ENCODE measurements at regions not wholly inside any gene's neighbourhood (a gene's known extent, or its start where the extent isn't known, plus 50 kb on each side); places are given as distances from the start of the nearest gene placed in this dataset.

DNA sequence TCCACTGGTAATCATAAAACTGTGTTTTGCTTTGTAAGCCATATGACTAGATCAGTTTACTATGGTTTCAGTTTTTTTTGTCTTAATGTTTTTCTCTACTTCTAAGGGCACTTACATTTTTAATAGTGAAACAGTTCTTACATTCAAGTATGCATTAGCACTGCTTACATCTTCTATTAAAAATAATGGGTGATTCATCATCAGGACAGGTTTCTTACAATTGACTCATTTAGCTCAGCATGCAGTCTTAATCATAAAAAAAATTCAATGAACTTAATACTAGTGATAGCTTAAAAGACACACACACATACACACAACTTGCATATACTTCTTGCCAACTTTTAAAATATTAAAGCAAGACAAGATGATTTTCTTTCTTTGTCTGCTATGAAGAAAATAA, 845.7 kb upstream of the USP15 start:
- TF ChIP-seq, protein P1, sequence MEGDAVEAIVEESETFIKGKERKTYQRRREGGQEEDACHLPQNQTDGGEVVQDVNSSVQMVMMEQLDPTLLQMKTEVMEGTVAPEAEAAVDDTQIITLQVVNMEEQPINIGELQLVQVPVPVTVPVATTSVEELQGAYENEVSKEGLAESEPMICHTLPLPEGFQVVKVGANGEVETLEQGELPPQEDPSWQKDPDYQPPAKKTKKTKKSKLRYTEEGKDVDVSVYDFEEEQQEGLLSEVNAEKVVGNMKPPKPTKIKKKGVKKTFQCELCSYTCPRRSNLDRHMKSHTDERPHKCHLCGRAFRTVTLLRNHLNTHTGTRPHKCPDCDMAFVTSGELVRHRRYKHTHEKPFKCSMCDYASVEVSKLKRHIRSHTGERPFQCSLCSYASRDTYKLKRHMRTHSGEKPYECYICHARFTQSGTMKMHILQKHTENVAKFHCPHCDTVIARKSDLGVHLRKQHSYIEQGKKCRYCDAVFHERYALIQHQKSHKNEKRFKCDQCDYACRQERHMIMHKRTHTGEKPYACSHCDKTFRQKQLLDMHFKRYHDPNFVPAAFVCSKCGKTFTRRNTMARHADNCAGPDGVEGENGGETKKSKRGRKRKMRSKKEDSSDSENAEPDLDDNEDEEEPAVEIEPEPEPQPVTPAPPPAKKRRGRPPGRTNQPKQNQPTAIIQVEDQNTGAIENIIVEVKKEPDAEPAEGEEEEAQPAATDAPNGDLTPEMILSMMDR (IDR thresholded peaks at IDR 0.05; ENCODE audit: low read depth, low read length, poor library complexity, severe bottlenecking): no peak
- no peak for TF ChIP-seq EZH2phosphoT487 (IDR thresholded peaks at IDR 0.05; ENCODE audit: borderline replicate concordance, low read length)

Measured in DOHH2 (cell line).